ENCODE measurements at regions not wholly inside any gene's neighbourhood (a gene's known extent, or its start where the extent isn't known, plus 50 kb on each side); places are given as distances from the start of the nearest gene placed in this dataset.

- TF ChIP-seq CTCF (IDR thresholded peaks at IDR 0.05) = no peak
- no peak for TF ChIP-seq EZH2phosphoT487 (IDR thresholded peaks at IDR 0.05)
- TF ChIP-seq EZH2 (IDR thresholded peaks at IDR 0.05) = no peak
Observed at GRCh38 chr2:22824618-22825017, 560.4 kb upstream of the KLHL29 start.
